ENCODE measurements at regions not wholly inside any gene's neighbourhood (a gene's known extent, or its start where the extent isn't known, plus 50 kb on each side); places are given as distances from the start of the nearest gene placed in this dataset.

DNA sequence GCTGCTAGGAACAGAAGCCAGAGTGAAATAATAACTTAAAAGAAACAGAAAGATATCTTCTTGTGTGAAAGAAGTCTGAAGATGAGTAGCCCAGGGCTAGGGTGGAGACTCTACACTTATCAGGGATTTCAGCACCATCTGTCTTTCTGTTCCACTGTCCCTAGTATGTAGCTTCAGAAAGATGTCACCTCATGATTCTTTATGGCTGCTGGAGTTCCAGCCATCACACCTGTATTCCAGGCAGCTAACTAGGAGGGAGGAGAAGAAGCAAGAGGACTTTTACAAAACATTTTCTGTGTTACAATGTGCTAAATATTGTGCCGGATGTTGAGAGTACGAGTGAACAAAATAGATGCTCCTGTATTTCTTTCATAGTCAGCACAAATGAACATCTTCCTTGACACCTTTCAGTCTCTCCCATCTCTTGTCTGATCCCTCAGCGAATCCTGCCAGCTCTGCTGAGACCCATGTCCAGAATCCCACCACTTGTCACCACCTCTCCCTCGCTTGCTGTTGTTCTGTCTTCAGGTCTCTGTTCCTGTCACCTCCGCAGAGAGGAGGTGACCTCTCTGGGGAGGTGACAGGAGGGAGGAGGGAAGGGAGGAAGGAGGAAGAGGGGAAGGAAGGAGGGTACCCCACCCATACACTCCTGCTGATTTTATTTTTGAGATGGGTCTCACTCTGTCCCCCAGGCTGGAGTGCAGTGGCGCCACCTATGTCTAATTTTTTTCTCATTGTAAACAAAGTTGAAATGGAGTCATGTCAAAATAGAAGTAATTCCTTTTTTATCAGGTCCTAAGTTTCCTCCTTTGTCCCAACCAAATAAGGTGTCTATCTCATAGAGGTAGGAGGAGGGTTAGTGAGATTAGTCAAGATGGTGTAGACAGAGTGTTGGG, 188.9 kb downstream of the TFAP2C start:
- no peak for ATAC-seq
- DNase-seq: no peak
- intact Hi-C loops (cut with micrococcal nuclease): no loop called here

DNA sequence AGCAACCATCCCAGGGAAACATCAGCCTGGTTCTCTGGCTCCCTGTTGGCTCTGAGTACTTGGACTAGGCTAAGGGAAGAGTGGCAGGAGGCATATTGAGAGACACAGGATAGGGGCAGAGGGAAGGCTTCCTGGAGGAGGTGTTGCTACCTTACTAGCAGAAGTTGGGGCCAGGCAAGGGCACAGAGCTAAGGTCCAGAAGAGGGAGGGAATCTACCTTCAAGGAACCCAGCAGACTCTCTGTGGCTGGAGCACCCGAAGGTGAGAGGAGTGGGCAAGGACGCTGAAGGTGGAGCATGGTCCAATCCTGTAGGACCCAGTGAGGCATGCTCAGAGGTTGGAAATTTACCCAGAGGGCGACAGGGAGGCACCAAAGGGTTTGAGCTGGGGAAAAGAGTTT, 191.9 kb downstream of the TFAP2C start:
- intact Hi-C loops (cut with micrococcal nuclease): no loop called here
- ATAC-seq (no peak), DNase-seq (no peak)

DNA sequence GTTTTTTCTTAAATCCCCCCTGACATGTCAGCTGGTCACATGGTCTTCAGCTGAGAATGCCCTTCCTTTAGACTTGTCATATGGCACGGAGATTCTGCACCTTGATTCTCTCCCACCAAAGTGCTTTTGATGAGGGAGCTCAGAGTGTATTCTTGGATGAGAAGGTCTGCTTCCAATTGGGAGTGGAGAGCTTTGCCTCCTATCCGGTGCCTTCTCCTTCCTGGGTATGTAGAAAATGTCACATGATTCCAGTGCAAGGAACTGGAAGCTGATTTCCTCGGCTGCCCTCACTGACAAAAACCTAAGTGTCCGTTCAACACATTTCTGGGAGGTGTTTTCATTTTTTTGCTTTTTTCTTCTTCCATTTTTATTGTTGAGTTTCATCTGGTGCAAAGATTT, 197.2 kb downstream of the TFAP2C start:
- intact Hi-C loops (cut with micrococcal nuclease): no loop called here
- no peak for DNase-seq
- no peak for ATAC-seq

DNA sequence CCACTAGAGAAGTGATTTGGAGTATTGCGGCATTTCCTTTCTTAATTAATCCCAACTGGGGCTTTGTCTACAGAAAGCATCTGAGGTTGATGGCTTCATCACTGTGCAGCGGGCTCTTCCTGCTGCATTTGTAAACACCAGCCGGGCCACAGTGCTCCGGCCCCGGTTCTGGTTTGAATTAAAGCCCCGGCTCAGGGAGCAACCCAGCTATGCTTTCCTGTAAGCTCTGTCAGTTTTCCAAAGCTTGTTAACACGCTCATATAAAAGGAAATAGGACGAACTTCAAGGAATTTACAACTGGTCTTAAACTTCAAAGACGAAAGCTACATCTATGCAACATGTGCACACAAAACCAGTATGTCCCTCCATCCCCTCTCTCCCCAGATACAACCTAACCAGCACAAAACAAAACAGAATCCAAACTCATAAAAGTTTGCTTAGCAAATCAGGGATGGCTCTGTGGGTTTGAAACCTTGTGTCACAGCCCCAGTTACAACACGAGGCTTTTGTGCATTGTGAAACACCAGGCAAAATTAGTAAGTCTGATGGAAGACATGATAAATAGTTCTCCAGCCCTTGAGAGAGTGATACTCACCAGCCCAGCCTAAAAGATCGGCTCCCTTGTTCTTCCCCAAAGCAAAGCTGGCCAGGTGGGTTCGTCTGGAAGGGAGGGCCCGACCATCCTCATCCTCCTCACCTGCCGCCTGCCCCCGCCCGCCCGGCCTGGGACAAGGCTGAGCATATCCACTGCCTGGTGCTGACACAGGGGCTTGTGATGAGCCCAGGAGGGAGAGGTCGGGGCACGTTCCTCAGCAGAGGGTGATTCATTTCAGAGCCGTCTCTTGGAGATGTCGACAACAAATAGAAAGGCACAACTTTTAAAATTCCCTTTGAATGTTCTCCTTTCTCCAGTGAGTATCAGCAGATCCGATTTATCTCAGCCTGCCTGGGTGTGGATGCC, 197.9 kb downstream of the TFAP2C start:
- intact Hi-C loops (cut with micrococcal nuclease): no loop called here

DNA sequence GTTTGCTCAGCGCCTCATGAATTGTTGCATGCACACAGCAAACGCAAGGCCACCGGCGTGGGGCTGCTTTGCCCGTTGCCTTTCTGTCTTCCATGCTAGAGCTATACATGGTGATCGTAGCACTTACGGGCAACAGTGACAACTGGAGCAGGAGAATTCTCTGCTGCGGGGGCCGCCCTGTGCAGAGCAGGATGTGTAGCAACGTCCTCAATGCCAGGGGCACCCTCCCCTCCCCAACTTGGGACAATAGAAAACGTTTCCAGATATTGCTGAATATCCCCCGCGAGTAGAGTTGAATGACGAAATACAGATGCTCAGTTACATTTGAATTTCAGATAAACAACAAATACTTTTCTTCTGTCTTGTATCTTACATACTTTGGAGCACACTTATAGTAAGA, 198.7 kb downstream of the TFAP2C start:
- ATAC-seq (no peak), DNase-seq (no peak)
- intact Hi-C loops (cut with micrococcal nuclease): no loop called here

More for the DNA sequence above, 197.9 kb downstream of the TFAP2C start:
- DNase-seq: no peak
- ATAC-seq: no peak

DNA sequence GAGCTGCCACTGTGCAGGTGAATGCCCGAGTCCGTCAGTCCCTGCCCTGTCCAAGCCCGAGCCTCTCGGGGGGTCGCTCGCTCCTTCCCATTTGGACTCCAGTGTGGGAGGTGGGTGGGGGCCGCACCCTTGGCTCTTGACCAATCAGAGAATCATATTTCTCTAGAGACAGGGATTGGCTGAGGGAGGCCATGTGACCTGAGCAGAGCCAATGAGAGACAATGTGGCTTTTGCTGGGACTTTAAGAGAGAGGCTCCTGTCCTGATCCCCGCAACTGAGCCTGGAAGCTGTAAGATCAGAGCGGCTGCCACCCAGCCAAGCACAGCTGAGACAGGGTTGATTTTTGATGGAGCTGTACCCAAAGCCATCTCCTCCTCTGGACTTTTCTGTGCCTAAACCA, 199.3 kb downstream of the TFAP2C start:
- intact Hi-C loops (cut with micrococcal nuclease): no loop called here

DNA sequence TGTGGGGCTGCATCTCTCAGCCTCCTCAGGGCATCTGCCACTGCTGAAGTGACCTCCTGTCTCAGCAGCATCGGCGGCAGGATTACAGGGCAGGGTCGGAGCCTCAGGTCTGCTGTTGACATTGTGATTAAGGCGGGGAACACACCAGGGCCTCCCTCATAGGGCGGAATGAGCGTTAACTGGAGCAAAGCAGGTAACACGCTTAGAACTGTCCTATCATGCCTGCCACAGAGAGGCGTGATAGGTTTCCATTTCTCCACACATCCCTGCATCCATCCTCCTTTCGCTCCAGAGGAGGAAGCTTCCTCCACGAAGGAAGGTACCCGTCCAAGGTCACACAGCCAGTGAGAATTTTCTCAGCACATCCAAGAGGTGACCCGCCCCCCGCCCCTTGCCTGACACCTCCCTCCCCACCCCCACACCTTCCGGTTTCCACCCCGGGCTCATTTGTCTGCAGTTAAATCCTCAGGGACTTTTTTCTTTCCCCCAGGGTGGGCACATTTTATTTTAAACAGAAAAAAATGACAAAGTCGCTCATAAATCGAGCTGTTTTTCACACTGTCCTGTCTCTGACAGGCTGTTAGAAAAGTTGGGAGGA, 200.8 kb downstream of the TFAP2C start:
- intact Hi-C loops (cut with micrococcal nuclease): no loop called here
- ATAC-seq (no peak), DNase-seq (no peak)

More for the DNA sequence above, 199.3 kb downstream of the TFAP2C start:
- DNase-seq (no peak), ATAC-seq (no peak)

DNA sequence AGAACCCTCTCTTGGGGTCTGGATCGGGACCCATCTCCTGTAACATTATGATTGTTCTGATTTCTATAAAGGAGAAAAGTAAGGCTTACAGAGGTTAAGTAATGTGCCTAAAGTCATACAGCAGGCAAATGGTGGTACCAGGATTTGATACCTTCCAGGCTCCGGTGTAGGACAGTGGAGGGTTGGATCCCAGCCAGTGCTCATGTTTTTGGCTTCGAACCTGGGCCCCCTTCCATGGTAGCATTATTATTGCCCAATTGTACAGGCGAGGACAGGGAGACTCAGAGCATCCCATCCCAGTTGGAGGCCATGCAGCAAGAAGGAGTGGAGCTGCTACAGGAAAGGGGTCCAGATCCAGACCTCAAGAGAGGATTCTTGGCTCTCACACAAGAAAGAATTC, 202.7 kb downstream of the TFAP2C start:
- intact Hi-C loops (cut with micrococcal nuclease): no loop called here
- no peak for DNase-seq
- ATAC-seq: no peak

DNA sequence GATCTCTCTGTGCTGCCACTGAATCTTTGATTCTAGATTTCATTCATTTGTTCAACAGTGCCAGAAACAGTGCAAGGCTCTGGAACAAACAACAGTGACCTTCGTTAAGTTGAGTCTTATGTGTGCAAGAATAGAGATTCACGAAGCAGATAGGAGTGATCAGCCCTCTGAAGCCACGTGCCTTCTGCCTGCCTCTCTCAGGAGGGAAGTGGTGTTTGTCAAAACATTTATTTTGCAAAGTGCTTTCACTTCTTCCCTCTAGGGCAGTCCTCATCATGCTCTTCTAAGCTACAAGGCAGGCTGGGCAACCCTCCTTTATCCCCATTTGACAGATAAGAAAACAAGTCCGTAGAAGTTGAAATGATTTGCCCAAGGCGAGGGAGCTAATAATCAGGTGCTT, 204.3 kb downstream of the TFAP2C start:
- ATAC-seq (no peak), DNase-seq (no peak)
- intact Hi-C loops (cut with micrococcal nuclease): no loop called here

DNA sequence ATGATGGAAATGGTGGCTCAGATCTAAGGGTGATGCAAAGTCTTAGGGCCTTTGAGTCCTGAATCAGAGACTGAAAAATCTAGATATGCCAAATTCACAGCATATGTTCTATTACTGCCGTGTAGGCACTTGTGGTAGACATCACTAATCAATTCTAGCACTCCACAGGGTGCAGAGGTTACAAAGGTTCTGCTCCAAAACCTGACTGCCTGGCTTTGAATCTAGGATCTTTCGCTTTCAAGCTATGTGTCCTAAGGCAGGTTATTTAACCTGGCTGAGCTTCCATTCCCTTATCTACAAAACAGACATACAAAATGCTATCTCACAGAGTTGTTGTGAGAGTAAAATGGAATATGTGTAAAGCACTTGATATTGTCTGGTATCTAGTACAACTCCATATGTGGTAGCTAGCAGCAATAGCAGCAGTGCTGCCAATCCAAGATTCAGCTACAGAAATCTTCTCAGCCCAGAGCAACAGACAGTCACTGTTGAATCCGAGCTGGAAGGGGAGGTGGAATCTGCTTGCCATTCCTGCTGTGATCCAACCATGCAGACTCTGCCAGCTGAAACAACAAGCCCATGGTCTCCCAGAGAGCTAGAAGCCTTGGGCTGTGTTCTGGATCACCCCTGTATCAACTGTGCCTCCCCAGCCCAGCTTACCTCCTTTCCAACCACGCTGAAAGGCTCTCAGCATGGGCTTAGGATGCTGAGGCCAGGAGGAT, 206.9 kb downstream of the TFAP2C start:
- DNase-seq (no peak), ATAC-seq (no peak)
- intact Hi-C loops (cut with micrococcal nuclease): no loop called here

DNA sequence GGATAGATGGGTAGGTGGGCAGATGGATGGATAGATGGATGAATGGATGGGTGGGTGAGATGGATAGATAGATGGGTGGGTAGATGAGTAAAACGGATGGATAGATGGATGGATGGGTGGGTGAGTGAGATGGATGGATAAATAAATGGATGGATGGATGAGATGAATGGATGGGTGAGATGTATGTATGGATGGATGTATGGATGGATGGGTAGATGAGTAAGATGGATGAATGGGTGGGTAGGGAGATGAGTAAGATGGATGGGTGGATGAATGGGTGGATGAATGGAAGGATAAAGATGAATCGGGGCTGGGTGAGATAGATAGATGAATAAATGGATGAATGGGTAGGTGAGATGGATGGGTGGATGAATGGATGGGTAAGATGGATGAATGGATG, 210.1 kb downstream of the TFAP2C start:
- intact Hi-C loops (cut with micrococcal nuclease): no loop called here
- no peak for ATAC-seq
- no peak for DNase-seq

DNA sequence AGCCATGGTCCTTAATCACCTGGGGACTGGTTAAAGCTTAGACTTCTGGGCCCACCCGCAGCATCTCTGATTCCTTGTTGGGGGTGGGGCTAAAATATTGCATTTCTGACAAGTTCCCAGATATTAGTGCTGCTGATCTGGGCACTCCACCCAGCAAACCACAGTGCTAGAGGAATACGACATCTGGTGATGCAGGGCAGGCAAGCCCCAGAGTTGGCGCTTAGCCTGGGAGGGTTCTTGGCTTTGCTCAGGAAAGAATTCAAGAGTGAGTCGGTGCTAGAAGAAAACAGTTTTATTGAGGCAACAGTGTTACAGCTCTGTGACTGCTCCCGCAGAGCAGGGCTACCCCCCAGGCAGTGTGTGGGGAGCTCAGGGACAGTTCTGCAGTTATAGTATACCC, 210.7 kb downstream of the TFAP2C start:
- DNase-seq: no peak
- intact Hi-C loops (cut with micrococcal nuclease): no loop called here
- ATAC-seq: no peak

DNA sequence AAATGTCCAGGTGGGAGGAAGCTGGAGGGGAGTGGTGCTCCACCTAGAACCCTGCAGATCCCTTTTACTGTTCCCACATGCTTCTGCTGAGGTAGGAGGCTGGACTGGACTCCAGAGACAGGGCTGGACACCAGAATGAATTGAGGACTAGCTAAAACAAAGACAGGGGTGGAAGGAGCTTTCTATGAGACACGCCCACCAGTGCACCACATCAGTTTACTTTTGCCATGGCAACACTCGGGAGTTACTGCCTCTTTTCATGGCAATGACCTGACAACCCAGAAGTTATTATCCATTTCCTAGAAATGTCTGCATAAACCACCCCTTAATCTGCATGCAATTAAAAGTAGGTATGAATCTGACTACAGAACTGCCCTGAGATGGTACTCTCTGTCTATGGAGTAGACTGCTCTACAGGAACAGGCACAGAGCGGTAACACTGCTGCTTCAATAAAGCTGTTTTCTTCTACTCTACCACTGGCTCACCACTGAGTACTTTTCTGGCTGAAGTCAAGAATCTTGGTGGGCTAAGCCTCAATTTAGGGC, 211.7 kb downstream of the TFAP2C start:
- DNase-seq (no peak), ATAC-seq (no peak)
- intact Hi-C loops (cut with micrococcal nuclease): no loop called here

DNA sequence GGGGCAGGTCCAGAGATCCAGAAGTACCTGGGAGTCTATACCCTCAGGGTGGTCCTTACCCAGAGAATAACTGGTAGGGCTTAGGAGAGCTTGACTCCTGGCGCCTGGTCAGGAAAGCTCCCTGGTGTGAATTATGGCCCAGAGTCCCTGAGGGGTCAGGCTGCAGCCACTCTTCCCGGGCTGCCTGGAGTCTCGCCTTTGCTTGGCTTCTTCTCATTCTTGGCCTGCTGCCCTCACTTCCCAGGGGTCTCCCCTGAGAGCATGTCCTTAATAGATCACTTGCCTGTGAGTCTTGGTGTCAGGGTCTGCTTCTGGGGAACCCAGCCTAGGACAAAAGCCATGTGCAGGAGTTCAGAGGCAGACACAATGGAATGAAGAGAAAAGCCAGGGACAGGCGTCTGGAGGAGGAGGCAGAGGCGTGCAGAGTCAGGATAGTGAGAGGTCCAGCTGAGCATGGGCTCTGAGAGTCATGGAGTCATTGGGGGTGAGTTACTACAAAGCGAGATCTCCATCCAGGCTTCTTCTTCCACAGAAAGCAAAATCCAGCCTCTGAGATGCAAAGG, 212.3 kb downstream of the TFAP2C start:
- no peak for DNase-seq
- no peak for ATAC-seq
- intact Hi-C loops (cut with micrococcal nuclease): no loop called here

DNA sequence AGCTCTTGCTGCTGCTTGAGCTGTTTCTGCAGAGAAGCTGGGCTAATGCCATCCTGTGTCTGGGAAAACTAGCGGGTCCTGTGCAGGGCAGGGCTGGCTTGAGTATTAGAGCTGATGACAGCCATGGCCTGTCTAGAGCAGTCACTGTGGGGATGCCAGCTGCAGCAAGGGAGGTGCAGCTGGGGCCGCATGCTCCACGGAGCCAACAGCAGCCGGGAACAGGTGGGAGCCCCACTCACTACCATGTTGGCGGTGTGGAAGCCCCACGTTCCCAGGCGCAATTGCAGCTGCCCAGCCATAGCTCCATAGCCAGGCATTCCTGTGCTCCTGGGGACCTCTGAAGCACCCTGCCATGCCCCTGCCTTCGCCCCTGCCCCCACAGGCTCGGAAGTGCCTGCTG, 212.9 kb downstream of the TFAP2C start:
- DNase-seq (no peak), ATAC-seq (no peak)
- intact Hi-C loops (cut with micrococcal nuclease): no loop called here

DNA sequence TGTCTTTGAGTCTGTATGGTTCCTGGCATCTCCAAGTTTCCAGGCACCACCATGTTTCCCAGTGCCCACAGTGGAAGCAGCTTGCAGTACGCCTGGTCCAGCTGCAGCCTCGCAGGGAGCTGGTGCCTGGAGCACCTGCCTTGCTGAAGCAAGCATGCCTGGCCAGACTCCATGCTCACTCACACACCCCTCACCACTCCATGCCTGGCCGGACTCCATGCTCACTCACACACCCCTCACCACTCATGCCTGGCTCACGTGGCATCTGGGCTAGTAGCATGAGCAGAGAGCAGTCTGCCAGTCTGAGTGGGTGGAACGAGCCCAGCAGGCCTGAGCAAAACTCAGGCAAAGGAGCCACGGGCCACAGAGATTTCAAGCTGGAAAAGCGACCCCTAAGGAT, 214.3 kb downstream of the TFAP2C start:
- no peak for ATAC-seq
- intact Hi-C loops (cut with micrococcal nuclease): no loop called here
- no peak for DNase-seq

DNA sequence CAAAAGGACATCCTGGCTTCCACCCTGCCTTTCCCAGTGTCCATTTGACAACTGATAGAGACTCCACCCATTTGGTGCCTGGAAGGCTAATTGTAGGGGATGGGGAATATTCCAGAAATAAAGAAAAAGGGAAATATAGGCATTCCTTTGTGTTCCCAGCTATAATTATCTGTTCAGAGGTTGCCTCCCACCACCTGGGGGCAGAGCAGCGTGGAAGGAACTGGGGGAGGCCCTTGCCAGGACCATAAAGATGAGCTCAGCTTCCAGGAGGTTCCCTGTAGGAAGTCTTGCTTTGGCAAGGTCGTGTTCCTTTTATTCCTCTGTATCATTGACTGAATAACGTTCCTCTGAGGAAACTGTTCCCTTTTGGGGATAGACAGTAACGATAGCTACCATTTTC, 214.7 kb downstream of the TFAP2C start:
- intact Hi-C loops (cut with micrococcal nuclease): no loop called here
- DNase-seq (no peak), ATAC-seq (no peak)

DNA sequence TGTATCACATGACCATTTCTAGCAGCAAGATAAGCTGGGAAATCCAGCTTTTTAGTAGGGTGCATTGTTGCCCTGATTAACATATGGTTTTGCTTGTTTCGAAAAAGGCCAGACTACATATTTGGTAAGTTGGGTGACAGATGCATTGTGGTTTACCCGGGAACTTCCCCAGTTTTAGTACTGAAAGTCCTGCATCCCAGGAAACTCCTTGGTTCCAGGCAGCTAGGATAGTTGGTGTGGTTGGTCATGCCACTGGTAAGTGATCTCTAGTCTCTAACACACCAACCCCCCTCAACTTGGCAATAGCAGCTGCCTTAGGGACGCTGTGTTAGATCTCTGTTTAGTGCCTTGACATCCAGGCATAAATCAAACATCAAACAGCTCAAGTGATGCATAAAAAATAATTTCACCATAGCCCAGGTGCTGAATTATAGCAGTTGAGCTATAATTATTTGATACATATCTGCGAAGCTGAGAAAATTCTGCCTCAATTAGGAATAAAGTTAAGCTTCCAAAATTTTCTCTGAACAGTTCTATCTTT, 216.5 kb downstream of the TFAP2C start:
- intact Hi-C loops (cut with micrococcal nuclease): no loop called here
- ATAC-seq (no peak), DNase-seq (no peak)

Measured in left ventricle myocardium superior (tissue), 1 donor.